Progenitor cell of endocrine pancreas (in vitro differentiated cells): ENCODE measurements at regions not wholly inside any gene's neighbourhood (a gene's known extent, or its start where the extent isn't known, plus 50 kb on each side); places are given as distances from the start of the nearest gene placed in this dataset.

Experiments
- DNase-seq: peaks from one replicate; pipeline ENCODE4 v3.0.0; 2021; ENCODE audit warnings: low spot score; ENCODE audit not compliant: unreplicated experiment
- H3K27ac Mint-ChIP-seq: 2 replicates; pipeline ENCODE4 v1.8.0; 2021; ENCODE audit warnings: mild to moderate bottlenecking, moderate library complexity, mixed read lengths
- H3K27me3 Mint-ChIP-seq: 2 replicates; pipeline ENCODE4 v1.8.0; 2021; ENCODE audit warnings: mixed read lengths
- H3K36me3 Mint-ChIP-seq: 2 replicates; pipeline ENCODE4 v1.8.0; 2022; ENCODE audit warnings: mixed read lengths; ENCODE audit not compliant: insufficient read depth
- H3K4me1 Mint-ChIP-seq: 2 replicates; pipeline ENCODE4 v1.8.0; 2021; ENCODE audit warnings: low read depth, mixed read lengths
- H3K4me3 Mint-ChIP-seq: 2 replicates; pipeline ENCODE4 v1.8.0; 2021; ENCODE audit warnings: low read depth, mild to moderate bottlenecking, moderate library complexity, mixed read lengths
- H3K9me3 Mint-ChIP-seq: 2 replicates; pipeline ENCODE4 v1.8.0; 2021; ENCODE audit warnings: low read depth, mixed read lengths
- TF ChIP-seq, protein P1 (sequence below): fragments of 200-600 bp; sonication (generic); IDR thresholded peaks from one replicate; pipeline ENCODE4 v1.5.0; 2021; ENCODE audit warnings: antibody characterized with exemption, mild to moderate bottlenecking; ENCODE audit not compliant: unreplicated experiment

DNA sequence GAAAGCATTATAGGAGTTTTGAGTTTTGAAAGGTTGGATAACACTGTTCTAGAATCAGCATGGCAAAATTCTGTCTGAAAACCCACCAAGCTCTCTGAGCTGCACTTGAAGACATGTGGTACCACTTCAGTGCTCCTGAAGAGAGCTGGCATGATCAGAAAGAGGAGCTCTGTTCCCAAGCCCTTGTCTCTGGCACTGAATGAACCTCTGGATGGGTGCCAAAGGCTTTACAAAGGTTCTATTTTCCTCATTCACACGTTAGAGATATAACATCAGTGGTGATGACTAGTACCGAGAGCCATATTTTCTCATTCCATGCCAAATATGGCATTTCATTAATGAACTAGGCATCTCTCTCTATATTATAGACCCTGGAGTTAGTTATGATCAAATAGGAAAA is 301.8 kb upstream of the ID4 start:
- H3K27ac Mint-ChIP-seq = no peak overlapping the region
- TF ChIP-seq, protein P1, sequence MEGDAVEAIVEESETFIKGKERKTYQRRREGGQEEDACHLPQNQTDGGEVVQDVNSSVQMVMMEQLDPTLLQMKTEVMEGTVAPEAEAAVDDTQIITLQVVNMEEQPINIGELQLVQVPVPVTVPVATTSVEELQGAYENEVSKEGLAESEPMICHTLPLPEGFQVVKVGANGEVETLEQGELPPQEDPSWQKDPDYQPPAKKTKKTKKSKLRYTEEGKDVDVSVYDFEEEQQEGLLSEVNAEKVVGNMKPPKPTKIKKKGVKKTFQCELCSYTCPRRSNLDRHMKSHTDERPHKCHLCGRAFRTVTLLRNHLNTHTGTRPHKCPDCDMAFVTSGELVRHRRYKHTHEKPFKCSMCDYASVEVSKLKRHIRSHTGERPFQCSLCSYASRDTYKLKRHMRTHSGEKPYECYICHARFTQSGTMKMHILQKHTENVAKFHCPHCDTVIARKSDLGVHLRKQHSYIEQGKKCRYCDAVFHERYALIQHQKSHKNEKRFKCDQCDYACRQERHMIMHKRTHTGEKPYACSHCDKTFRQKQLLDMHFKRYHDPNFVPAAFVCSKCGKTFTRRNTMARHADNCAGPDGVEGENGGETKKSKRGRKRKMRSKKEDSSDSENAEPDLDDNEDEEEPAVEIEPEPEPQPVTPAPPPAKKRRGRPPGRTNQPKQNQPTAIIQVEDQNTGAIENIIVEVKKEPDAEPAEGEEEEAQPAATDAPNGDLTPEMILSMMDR = no peak
- H3K27me3 Mint-ChIP-seq = no peaks in the 10 kb centered on the region
- no peak for DNase-seq
- no peak overlapping the region for H3K4me3 Mint-ChIP-seq
- peaks cover 31% of the 10 kb centered on the region for H3K4me1 Mint-ChIP-seq
- peaks cover 5% of the 10 kb centered on the region for H3K9me3 Mint-ChIP-seq
- peaks cover 3% of the 10 kb centered on the region for H3K36me3 Mint-ChIP-seq

DNA sequence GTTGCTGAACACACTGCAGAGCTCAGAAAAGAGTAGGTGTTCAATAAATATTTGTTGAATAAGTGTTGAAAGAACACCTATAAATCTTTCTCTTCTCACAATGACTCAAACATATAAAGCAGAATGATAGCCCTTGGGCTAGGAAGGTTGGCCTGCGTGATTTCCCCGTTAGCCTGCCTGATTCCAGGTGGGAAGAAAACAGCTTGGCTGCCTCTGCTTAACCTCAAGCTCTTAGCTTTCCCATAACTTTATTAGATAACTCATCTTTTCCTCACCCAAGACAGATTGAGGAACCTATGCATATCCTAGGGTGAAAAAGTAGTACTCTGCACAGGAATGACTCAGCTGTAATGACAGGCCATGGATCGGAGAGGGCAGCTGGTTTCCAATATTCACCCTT is 300.3 kb upstream of the ID4 start:
- no peak for DNase-seq
- Mint-ChIP-seq H3K27ac (peak overlapping the region; percentile 21), H3K4me3 (no peak overlapping the region), H3K36me3 (peaks cover 3% of the 10 kb centered on the region), H3K27me3 (no peaks in the 10 kb centered on the region), H3K4me1 (peaks cover 31% of the 10 kb centered on the region), H3K9me3 (peaks cover 7% of the 10 kb centered on the region)
- TF ChIP-seq, protein P1 = no peak

DNA sequence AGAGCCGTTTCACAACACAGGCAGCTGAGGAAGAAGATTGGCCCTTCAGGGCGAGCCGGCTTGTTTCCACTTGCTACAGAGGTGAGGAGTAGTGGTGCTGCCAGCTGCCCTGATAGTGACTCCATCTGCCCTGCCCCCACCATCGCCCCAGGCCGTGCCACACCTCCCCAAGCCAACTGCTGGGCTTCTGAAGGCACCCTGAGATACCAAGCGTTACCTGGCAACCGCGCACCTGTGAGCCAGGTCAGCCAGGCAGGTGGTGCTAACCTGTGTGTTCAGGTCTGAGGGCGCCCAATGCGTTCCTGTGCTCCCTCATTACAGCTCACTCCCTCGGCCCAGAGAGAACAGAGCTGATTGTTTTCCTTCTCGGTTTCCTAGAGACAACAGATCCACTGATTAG is 299.1 kb upstream of the ID4 start:
- TF ChIP-seq, protein P1 = no peak
- H3K27ac Mint-ChIP-seq = peak overlapping the region; percentile 75
- H3K4me3 Mint-ChIP-seq = no peak overlapping the region
- peaks cover 31% of the 10 kb centered on the region for H3K4me1 Mint-ChIP-seq
- H3K9me3 Mint-ChIP-seq = peaks cover 7% of the 10 kb centered on the region
- peak; percentile 42 for DNase-seq
- H3K27me3 Mint-ChIP-seq = no peaks in the 10 kb centered on the region
- peaks cover 3% of the 10 kb centered on the region for H3K36me3 Mint-ChIP-seq

DNA sequence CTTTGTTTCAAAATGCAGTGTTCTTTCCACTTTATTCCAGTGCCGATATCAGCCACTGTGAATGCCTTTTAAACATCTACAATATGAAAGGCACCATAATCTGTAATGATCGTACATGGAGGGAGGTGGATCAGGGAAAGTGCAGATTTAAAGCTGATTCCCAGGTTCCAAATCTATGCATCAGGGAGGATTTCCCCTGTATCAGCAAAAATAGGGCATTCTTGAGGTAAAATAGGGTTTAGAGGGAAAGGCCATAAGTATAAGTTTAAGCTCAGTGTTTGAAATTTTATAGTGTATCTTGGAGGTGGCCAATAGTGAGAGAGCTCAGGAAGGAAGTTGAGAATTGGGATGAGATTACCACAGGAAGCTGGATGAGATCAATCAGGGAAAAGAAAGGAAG is 289.7 kb upstream of the ID4 start:
- TF ChIP-seq, protein P1 = no peak
- DNase-seq = no peak
- Mint-ChIP-seq H3K4me1 (peaks cover 7% of the 10 kb centered on the region), H3K27ac (no peak overlapping the region), H3K4me3 (no peak overlapping the region), H3K27me3 (no peaks in the 10 kb centered on the region), H3K36me3 (no peaks in the 10 kb centered on the region), H3K9me3 (peaks cover under 1% of the 10 kb centered on the region)

DNA sequence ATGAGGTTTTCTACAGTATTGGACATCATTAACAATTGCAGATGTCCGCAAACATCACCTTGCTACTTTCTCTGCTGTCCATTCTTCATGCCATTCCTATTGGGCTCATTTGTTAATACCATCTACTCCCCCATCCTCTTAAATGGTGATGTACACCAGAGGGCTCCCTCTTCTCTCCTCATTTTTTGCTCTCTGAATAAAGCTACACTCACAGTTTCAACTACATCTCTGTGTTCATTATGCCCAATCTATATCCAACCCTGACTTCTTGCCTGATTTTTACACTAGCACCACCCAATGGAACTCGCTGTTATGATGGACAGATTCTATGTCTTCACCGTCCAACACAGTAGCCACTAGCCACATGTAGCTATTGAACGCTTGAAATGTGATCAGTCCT is 288.1 kb upstream of the ID4 start:
- Mint-ChIP-seq H3K27ac (no peak overlapping the region), H3K9me3 (peaks cover 4% of the 10 kb centered on the region), H3K27me3 (no peaks in the 10 kb centered on the region), H3K4me1 (peaks cover 7% of the 10 kb centered on the region), H3K36me3 (no peaks in the 10 kb centered on the region), H3K4me3 (no peak overlapping the region)
- TF ChIP-seq, protein P1 = no peak
- DNase-seq = no peak

DNA sequence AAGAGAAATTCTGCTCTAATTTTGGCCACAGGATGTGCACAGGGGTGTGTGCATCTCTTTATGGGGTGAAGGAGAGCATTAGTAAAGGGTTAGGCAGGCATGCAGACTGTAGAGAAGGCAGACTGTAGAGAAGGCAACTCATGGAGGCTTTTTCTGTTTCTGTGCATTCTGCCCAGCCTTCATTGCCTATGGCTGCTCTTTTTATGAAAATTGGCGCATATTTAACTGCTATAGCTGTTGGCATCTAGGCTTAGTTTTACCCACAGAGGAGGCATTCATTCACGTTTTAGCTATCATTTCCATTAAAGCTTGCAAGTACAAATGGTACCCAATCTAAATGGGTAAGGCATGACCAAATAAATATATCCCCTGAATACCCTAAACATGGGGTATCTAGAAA is 286.8 kb upstream of the ID4 start:
- Mint-ChIP-seq H3K4me1 (peaks cover 3% of the 10 kb centered on the region), H3K27me3 (no peaks in the 10 kb centered on the region), H3K27ac (no peak overlapping the region), H3K9me3 (peaks cover 4% of the 10 kb centered on the region), H3K4me3 (no peak overlapping the region), H3K36me3 (no peaks in the 10 kb centered on the region)
- DNase-seq = no peak
- TF ChIP-seq, protein P1 = no peak
